HUES6 (cell line): ENCODE measurements at regions not wholly inside any gene's neighbourhood (a gene's known extent, or its start where the extent isn't known, plus 50 kb on each side); places are given as distances from the start of the nearest gene placed in this dataset.

Source experiments
- H3K27ac ChIP-seq: 2 replicates; pipeline ENCODE4 v1.7.0; 2013; ENCODE audit warnings: low read depth, mild to moderate bottlenecking, low read length, inconsistent platforms
- H3K27me3 ChIP-seq: 2 replicates; pipeline ENCODE4 v1.6.1; 2013; ENCODE audit warnings: low read length; ENCODE audit not compliant: control insufficient read depth, insufficient read depth
- H3K36me3 ChIP-seq: 2 replicates; pipeline ENCODE4 v1.6.1; 2013; ENCODE audit warnings: low read length; ENCODE audit not compliant: control insufficient read depth, insufficient read depth
- H3K4me1 ChIP-seq: 2 replicates; pipeline ENCODE4 v1.6.1; 2013; ENCODE audit warnings: low read length; ENCODE audit not compliant: control insufficient read depth, insufficient read depth
- H3K4me3 ChIP-seq: 2 replicates; pipeline ENCODE4 v1.5.1; 2013; ENCODE audit warnings: low read depth, low read length
- H3K9ac ChIP-seq: one replicate; pipeline ENCODE4 v1.6.1; 2013; ENCODE audit warnings: mild to moderate bottlenecking, low read length
- H3K9me3 ChIP-seq: 2 replicates; pipeline ENCODE4 v1.6.1; 2013; ENCODE audit warnings: low read depth, low read length; ENCODE audit not compliant: control insufficient read depth, insufficient read depth

DNA sequence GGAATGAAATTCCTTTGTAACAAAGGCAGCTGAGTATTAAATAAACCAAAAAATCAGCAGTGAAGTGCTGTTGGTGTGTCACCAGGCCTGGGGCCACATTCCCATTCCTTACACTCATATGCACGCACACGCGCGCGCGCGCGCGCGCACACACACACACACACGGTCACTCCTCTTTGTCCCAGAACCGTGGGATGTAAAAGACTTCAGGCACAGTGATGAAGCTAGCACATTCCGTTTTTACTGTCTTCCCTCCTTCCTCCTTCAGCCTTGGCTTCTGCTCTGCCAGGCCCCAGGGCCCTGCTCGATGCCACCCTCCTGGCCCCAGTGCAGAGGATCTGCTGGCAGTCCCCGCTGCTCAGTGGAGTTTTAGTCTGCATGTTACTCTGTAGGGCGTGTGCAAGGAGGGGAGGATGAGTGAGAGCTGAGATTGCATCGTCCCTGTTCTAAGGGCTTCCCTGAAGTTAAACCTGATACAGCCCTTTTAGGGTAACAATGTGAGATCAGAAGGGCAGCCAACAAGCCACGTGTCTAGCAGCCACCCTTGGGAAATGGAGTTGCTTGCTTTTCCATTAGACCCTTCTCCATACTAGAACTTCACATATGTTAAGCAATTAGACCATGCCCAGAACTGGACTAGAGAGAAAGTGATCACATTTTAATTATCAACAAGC lies 71.7 kb upstream of the WDR26 start:
- no peak overlapping the region for H3K9ac ChIP-seq
- no peaks in the 10 kb centered on the region for H3K9me3 ChIP-seq
- H3K4me1 ChIP-seq: peaks cover 51% of the 10 kb centered on the region
- H3K36me3 ChIP-seq: no peaks in the 10 kb centered on the region
- no peak overlapping the region for H3K4me3 ChIP-seq
- H3K27me3 ChIP-seq: no peaks in the 10 kb centered on the region
- no peak overlapping the region for H3K27ac ChIP-seq

DNA sequence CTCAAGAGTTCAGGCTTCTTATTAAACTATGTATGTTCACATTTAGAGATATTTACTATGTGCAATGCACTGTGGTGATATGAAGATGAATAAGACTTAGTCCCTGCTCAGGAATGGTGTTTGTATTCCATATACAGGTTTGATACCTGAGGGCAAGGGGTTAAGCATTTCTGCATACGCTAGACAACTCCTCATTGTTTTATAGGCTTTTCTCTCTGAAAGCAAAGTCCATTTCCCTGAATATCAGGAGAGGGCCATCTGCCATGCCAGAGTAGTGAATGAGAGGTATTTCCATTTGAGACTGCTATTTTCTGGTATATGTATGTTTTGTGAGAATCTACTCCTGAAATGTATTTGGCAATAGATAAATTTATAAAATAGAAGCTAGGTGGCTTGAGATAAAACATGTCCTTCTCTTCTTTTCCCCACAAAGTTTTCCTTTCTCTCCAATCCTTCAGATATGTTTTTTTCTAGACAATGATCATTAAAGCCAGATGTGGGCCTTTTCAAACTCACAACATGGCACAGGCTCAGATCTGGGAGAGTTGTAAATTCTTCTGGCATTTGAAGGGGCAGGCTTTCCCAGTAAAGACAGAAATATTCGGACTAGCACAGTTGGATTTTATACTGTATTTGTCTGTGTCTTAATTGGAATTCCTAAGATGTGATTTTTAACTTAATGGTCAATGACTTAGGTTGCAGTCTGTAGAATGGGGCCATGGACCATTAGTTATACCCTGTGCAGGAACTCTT lies 73.3 kb upstream of the WDR26 start:
- no peaks in the 10 kb centered on the region for H3K36me3 ChIP-seq
- H3K9ac ChIP-seq: no peak overlapping the region
- peaks cover 39% of the 10 kb centered on the region for H3K4me1 ChIP-seq
- no peak overlapping the region for H3K4me3 ChIP-seq
- H3K27ac ChIP-seq: no peak overlapping the region
- H3K9me3 ChIP-seq: no peaks in the 10 kb centered on the region
- no peaks in the 10 kb centered on the region for H3K27me3 ChIP-seq

DNA sequence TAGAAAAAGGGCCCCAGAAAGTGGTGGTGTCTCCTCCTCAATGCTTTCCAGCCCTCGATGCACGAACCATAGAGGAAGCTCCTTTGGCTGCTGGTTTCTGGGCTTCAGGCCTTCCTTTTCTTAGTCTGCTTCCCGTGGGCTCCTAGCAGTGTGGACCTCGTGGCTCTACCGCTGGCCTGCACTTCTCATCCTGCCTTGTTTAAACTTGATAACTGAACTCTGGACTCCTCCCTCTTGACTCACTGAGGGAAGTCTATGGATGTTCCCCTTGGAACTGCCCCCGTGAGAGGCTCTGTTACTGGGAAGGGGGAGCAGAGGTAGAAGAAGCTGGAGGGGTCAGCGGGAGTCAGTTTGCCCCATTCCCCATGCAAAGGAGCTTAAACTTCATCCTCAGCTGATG lies 75.3 kb upstream of the WDR26 start:
- Histone ChIP-seq H3K4me3 (no peak overlapping the region), H3K36me3 (no peaks in the 10 kb centered on the region), H3K27ac (no peak overlapping the region), H3K9ac (no peak overlapping the region), H3K9me3 (no peaks in the 10 kb centered on the region), H3K4me1 (peaks cover 30% of the 10 kb centered on the region), H3K27me3 (no peaks in the 10 kb centered on the region)

DNA sequence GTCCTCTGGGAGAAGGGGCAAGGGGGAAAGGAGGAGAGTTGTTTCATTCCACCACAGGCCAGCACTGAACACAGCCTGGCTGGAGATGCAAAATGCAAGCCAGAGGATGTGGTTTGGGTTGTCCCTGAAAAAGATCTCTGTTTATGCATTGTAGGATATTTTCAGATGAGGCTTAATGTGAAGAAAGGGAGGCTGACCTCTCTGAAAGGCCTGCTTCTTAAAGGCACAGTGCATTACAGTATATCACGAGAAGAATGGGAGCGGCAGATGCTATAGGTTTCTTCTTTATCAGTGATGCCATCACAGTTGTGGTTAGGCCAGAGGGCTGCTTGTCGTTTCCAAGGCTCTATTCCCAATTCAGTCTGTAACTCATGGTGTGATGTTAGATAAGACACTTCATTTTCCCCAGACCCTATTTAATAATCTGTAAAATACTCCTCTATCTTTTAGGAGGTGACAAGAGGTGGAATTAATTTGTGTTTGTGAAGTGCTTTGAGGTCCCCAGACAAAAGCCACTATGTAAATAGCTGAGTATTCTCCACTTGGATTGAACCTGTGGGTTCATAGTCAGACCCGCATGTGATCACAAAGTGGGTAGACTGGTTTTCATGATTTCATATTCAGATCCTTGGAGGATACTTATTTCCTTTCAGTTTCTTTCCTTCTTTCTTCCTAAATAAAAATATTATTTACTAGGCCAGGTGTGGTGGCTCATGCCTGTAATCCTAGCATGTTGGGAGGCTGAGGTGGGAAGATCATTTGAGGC lies 76.5 kb upstream of the WDR26 start:
- H3K27ac ChIP-seq: no peak overlapping the region
- H3K4me1 ChIP-seq: peaks cover 19% of the 10 kb centered on the region
- no peaks in the 10 kb centered on the region for H3K36me3 ChIP-seq
- no peak overlapping the region for H3K4me3 ChIP-seq
- no peaks in the 10 kb centered on the region for H3K27me3 ChIP-seq
- H3K9ac ChIP-seq: no peak overlapping the region
- no peaks in the 10 kb centered on the region for H3K9me3 ChIP-seq

DNA sequence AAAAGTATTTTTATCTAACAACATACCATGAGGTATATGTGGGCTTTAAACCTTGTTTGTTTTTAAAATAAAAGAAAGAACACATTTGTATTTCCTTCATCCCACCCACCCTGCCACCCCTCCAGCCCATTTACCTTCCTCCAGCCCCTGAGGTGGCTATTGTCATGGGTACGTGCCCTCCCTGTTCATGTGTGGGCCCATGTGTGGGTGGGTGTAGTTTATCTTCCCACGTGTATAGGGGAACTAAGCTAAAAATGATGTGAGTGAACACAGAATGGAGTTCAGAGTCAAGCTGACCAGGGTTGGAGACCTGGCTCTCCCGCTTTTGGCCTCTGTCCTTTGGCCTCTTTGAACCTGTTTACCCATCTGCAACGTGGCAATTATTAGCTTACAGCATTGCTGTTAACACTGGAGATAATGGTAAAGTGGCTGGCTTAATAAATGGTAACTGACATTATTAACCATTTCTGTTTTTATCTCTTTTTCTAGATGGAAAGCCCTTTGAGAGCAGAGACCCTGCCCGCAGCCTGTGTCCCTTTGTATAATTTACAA lies 78.1 kb upstream of the WDR26 start:
- Histone ChIP-seq H3K27me3 (no peaks in the 10 kb centered on the region), H3K36me3 (no peaks in the 10 kb centered on the region), H3K9me3 (no peaks in the 10 kb centered on the region), H3K27ac (no peak overlapping the region), H3K9ac (no peak overlapping the region), H3K4me1 (peaks cover 14% of the 10 kb centered on the region; the same call in 1 of the 2 replicates), H3K4me3 (no peak overlapping the region)

DNA sequence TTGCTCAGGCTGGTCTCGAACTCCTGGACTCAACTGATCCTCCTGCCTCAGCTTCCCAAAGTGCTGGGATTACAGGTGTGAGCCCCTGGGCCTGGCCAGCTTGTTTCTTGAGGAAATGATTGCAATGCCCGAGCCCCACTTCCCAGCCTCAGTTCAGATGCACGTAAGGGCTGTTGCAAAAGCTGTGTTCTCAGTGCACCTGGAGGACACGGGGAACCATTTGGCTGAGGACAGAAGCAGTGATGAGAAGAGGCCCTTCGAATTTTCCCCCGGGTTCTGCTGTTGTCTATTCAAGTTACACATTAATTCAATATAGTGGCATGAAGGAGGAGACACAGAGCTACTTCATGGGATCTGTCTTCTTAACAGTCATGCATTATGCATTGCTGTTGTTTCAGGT lies 78.8 kb upstream of the WDR26 start:
- Histone ChIP-seq H3K4me3 (no peak overlapping the region), H3K27me3 (no peaks in the 10 kb centered on the region), H3K9ac (no peak overlapping the region), H3K27ac (no peak overlapping the region), H3K9me3 (no peaks in the 10 kb centered on the region), H3K36me3 (no peaks in the 10 kb centered on the region), H3K4me1 (peaks cover 14% of the 10 kb centered on the region; the same call in 1 of the 2 replicates)

DNA sequence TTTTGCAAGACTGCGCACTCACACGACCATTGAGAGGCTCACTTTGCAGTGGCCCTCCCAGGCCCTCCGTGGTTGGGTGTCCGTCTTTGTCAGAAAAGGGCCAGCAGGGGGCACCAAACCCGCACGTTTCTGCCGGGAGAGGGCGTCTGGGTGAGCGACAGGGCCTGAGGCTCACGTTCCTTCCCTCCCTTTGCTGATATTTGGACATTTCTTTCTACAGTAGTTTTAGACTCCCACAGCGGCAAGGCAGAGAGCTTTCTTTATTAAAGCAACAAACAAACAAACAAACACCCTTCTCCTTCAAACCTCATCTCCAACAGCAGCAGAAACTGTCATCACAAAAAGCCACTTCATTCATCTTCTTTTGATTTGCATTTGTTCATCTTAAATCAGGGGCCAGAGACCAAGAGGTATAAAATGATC lies 79.2 kb upstream of the WDR26 start:
- Histone ChIP-seq H3K27ac (no peak overlapping the region), H3K36me3 (no peaks in the 10 kb centered on the region), H3K27me3 (no peaks in the 10 kb centered on the region), H3K9me3 (no peaks in the 10 kb centered on the region), H3K9ac (no peak overlapping the region), H3K4me3 (no peak overlapping the region), H3K4me1 (peaks cover 14% of the 10 kb centered on the region; the same call in 1 of the 2 replicates)

DNA sequence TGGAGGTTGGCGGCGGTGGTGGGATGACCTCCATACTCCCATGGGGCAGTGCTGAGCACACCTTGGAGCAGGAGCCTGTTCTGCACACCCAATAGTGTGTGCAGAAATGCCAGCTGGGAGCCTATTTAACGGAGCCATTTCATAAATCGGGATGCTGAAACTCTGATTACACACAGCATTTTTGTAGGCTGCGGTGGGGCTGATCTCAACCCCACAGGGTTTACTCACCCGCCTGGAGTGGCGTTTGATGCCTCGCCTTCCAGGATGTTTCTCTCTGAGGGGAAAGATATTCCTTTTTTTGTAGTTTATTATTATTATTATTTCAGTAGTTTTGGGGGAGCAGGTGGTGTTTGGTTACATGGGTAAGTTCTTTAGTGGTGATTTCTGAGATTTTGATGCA lies 82.6 kb upstream of the WDR26 start:
- Histone ChIP-seq H3K27me3 (no peaks in the 10 kb centered on the region), H3K9ac (no peak overlapping the region), H3K36me3 (no peaks in the 10 kb centered on the region), H3K4me1 (peaks cover 7% of the 10 kb centered on the region; the same call in 1 of the 2 replicates), H3K4me3 (no peak overlapping the region), H3K9me3 (peaks cover 3% of the 10 kb centered on the region; the same call in 1 of the 2 replicates), H3K27ac (no peak overlapping the region)

DNA sequence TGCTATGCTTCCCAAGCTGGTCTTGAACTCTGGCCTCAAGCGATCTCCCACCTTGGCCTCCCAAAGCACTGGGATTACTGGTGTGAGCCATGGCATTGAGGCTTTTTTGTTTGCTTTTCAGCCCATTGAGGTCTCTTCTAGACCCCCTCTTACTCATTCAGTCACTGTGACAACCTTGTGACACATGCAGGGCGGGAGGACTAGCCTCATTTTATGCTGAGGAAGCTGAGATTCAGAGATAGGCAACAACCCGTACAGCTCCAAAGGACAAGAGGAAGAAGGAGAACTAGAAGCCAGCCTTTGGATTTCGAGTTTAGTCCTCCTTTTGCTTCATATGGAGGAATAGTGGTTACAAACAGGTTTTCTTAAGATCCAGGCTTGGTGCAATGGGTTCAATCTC lies 83.9 kb upstream of the WDR26 start:
- H3K9me3 ChIP-seq: peaks cover 3% of the 10 kb centered on the region; the same call in 1 of the 2 replicates
- no peak overlapping the region for H3K9ac ChIP-seq
- H3K36me3 ChIP-seq: no peaks in the 10 kb centered on the region
- H3K4me1 ChIP-seq: peaks cover 5% of the 10 kb centered on the region; the same call in 1 of the 2 replicates
- H3K4me3 ChIP-seq: no peak overlapping the region
- H3K27me3 ChIP-seq: no peaks in the 10 kb centered on the region
- no peak overlapping the region for H3K27ac ChIP-seq

DNA sequence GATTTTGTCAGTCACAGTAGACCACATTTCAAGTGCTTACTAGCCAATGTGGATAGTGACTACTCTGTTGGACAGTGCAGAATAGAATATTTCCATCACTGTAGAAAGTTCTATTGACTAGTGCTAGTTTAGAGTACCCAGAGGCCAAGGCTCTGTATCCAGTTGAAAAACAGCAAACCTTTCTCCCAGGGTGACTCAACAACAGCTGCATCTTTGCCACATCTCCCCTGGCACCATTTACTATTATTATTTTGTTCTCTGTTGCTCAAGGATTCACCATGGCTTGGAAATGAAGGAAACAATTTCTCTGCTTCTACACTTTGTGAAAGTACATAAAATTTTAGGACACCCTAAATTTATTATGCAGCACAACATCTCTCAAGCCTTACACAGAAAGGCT lies 85.3 kb upstream of the WDR26 start:
- Histone ChIP-seq H3K27me3 (no peaks in the 10 kb centered on the region), H3K9ac (no peak overlapping the region), H3K9me3 (peaks cover 3% of the 10 kb centered on the region; the same call in 1 of the 2 replicates), H3K4me3 (no peak overlapping the region), H3K4me1 (no peaks in the 10 kb centered on the region), H3K36me3 (no peaks in the 10 kb centered on the region), H3K27ac (no peak overlapping the region)
